SK-N-SH treated with all-trans-retinoic acid at 6 μM for 48 hours (cell line): ENCODE measurements at regions not wholly inside any gene's neighbourhood (a gene's known extent, or its start where the extent isn't known, plus 50 kb on each side); places are given as distances from the start of the nearest gene placed in this dataset.

ENCODE experiments used
- ATAC-seq: fragments of 200-7000 bp; cut with Tn5 transposase; 3 replicates; pipeline ENCODE4 v1.9.1; 2020; ENCODE audit warnings: mild to moderate bottlenecking, moderate library complexity
- ARNTL ChIP-seq: fragments of 450-650 bp; formaldehyde crosslinking; IDR thresholded peaks from 2 replicates; pipeline ENCODE4 v1.5.0; 2020; ENCODE audit warnings: low read depth, mild to moderate bottlenecking, moderate library complexity, borderline replicate concordance
- BACH2 ChIP-seq: fragments of 250-450 bp; sonication (Bioruptor Pico); IDR thresholded peaks from 2 replicates; pipeline ENCODE4 v1.9.0; 2021; ENCODE audit warnings: mild to moderate bottlenecking, borderline replicate concordance
- CREB5 ChIP-seq: fragments of 250-450 bp; sonication (Bioruptor Pico); IDR thresholded peaks from 2 replicates; pipeline ENCODE4 v1.5.1; 2020; ENCODE audit warnings: low read depth, mild to moderate bottlenecking, moderate library complexity
- CSDC2 ChIP-seq: fragments of 250-450 bp; sonication (Bioruptor Pico); IDR thresholded peaks from 2 replicates; pipeline ENCODE4 v1.5.0; 2020; ENCODE audit warnings: mild to moderate bottlenecking, moderate library complexity
- CSRNP3 ChIP-seq: fragments of 250-450 bp; sonication (Bioruptor Pico); IDR thresholded peaks from 2 replicates; pipeline ENCODE4 v1.5.1; 2021; ENCODE audit warnings: mild to moderate bottlenecking, moderate library complexity
- ESRRG ChIP-seq: fragments of 250-450 bp; sonication (Bioruptor Pico); IDR thresholded peaks from 2 replicates; pipeline ENCODE4 v1.6.1; 2021; ENCODE audit warnings: mild to moderate bottlenecking
- GLIS3 ChIP-seq: fragments of 250-450 bp; sonication (Bioruptor Pico); IDR thresholded peaks from 2 replicates; pipeline ENCODE4 v1.5.0; 2020; ENCODE audit warnings: mild to moderate bottlenecking, moderate library complexity
- OSR1 ChIP-seq: fragments of 250-450 bp; sonication (Bioruptor Pico); IDR thresholded peaks from 2 replicates; pipeline ENCODE4 v1.8.0; 2022; ENCODE audit warnings: moderate library complexity, mild to moderate bottlenecking, inconsistent platforms
- POU6F1 ChIP-seq: fragments of 250-450 bp; sonication (Bioruptor Pico); IDR thresholded peaks from 2 replicates; pipeline ENCODE4 v1.8.0; 2021; ENCODE audit warnings: low read depth, mild to moderate bottlenecking, moderate library complexity, borderline replicate concordance
- PPARA ChIP-seq: fragments of 250-450 bp; sonication (Bioruptor Pico); IDR thresholded peaks from 2 replicates; pipeline ENCODE4 v1.5.0; 2020; ENCODE audit warnings: mild to moderate bottlenecking, borderline replicate concordance
- RARB ChIP-seq: fragments of 250-450 bp; sonication (Bioruptor Pico); IDR thresholded peaks from 2 replicates; pipeline ENCODE4 v1.8.0; 2021; ENCODE audit warnings: mild to moderate bottlenecking, moderate library complexity
- SNAI2 ChIP-seq: fragments of 250-450 bp; sonication (Bioruptor Pico); IDR thresholded peaks from 2 replicates; pipeline ENCODE4 v1.5.0; 2020; ENCODE audit warnings: mild to moderate bottlenecking, moderate library complexity
- TCF4 ChIP-seq: fragments of 250-450 bp; sonication (Bioruptor Pico); IDR thresholded peaks from 2 replicates; pipeline ENCODE4 v1.8.0; 2021; ENCODE audit warnings: mild to moderate bottlenecking, moderate library complexity, borderline replicate concordance
- TOX ChIP-seq: fragments of 250-450 bp; sonication (Bioruptor Pico); IDR thresholded peaks from 2 replicates; pipeline ENCODE4 v1.8.0; 2021; ENCODE audit warnings: mild to moderate bottlenecking, moderate library complexity, borderline replicate concordance
- TSHZ2 ChIP-seq: fragments of 250-450 bp; sonication (Bioruptor Pico); IDR thresholded peaks from 2 replicates; pipeline ENCODE4 v1.5.0; 2020; ENCODE audit warnings: mild to moderate bottlenecking, moderate library complexity
- ZC3H10 ChIP-seq: fragments of 250-450 bp; sonication (Bioruptor Pico); IDR thresholded peaks from 2 replicates; pipeline ENCODE4 v1.5.1; 2021; ENCODE audit warnings: mild to moderate bottlenecking, moderate library complexity
- ZFP3 ChIP-seq: fragments of 250-450 bp; sonication (Bioruptor Pico); IDR thresholded peaks from 2 replicates; pipeline ENCODE4 v1.5.0; 2020; ENCODE audit warnings: mild to moderate bottlenecking, moderate library complexity
- ZFP30 ChIP-seq: fragments of 450-650 bp; formaldehyde crosslinking; IDR thresholded peaks from 2 replicates; pipeline ENCODE4 v1.5.0; 2022; ENCODE audit warnings: mild to moderate bottlenecking, moderate library complexity
- ZNF565 ChIP-seq: fragments of 450-650 bp; formaldehyde crosslinking; conservative IDR thresholded peaks from 2 replicates; pipeline ENCODE4 v1.5.0; 2020; ENCODE audit warnings: low read depth, mild to moderate bottlenecking, moderate library complexity
- ZNF70 ChIP-seq: fragments of 450-650 bp; formaldehyde crosslinking; IDR thresholded peaks from 2 replicates; pipeline ENCODE4 v1.5.0; 2020; ENCODE audit warnings: mild to moderate bottlenecking, moderate library complexity
- ZNF8 ChIP-seq: fragments of 450-650 bp; formaldehyde crosslinking; IDR thresholded peaks from 2 replicates; pipeline ENCODE4 v1.5.0; 2020; ENCODE audit warnings: mild to moderate bottlenecking, moderate library complexity

- TF ChIP-seq SNAI2 (CRISPR knock-in tag) (no peak), ESRRG (CRISPR knock-in tag) (no peak), RARB (CRISPR knock-in tag) (no peak), PPARA (CRISPR knock-in tag) (no peak), TCF4 (CRISPR knock-in tag) (no peak)
Observed at GRCh38 chr3:162170581-162170980, 674.0 kb downstream of the OTOL1 start (continued).

- no peak for ATAC-seq
- TF ChIP-seq ZNF70 (CRISPR knock-in tag) (no peak), ZNF565 (CRISPR knock-in tag) (no peak), BACH2 (CRISPR knock-in tag) (no peak), ZFP30 (no peak), CSDC2 (CRISPR knock-in tag) (no peak), TOX (CRISPR knock-in tag) (no peak), TCF4 (CRISPR knock-in tag) (no peak), RARB (CRISPR knock-in tag) (no peak), CSRNP3 (CRISPR knock-in tag) (no peak), PPARA (CRISPR knock-in tag) (no peak), ARNTL (CRISPR knock-in tag) (no peak), POU6F1 (CRISPR knock-in tag) (no peak), ZNF8 (CRISPR knock-in tag) (no peak), SNAI2 (CRISPR knock-in tag) (no peak)
Observed at GRCh38 chr3:162171970-162172369, 675.4 kb downstream of the OTOL1 start.

GRCh38 chr3:162175145-162175544, 678.5 kb downstream of the OTOL1 start:
- no peak for ATAC-seq
- no peak for TF ChIP-seq TOX (CRISPR knock-in tag)
- no peak for TF ChIP-seq CREB5
- no peak for TF ChIP-seq TCF4 (CRISPR knock-in tag)
- no peak for TF ChIP-seq BACH2 (CRISPR knock-in tag)
- no peak for TF ChIP-seq ZFP30
- no peak for TF ChIP-seq TSHZ2 (CRISPR knock-in tag)
- no peak for TF ChIP-seq SNAI2 (CRISPR knock-in tag)
- TF ChIP-seq PPARA (CRISPR knock-in tag), result no peak
- TF ChIP-seq ARNTL (CRISPR knock-in tag), result no peak

GRCh38 chr3:162175878-162176277, 679.3 kb downstream of the OTOL1 start:
- no peak for TF ChIP-seq ZNF8 (CRISPR knock-in tag)
- no peak for TF ChIP-seq CSDC2 (CRISPR knock-in tag)
- no peak for TF ChIP-seq GLIS3 (CRISPR knock-in tag)
- TF ChIP-seq ZC3H10, result no peak
- no peak for TF ChIP-seq ZNF565 (CRISPR knock-in tag)
- no peak for TF ChIP-seq OSR1 (CRISPR knock-in tag)
- TF ChIP-seq POU6F1 (CRISPR knock-in tag), result no peak
- TF ChIP-seq TOX (CRISPR knock-in tag), result no peak
- TF ChIP-seq CSRNP3 (CRISPR knock-in tag), result no peak
- no peak for TF ChIP-seq RARB (CRISPR knock-in tag)
- no peak for TF ChIP-seq ZNF70 (CRISPR knock-in tag)
- TF ChIP-seq ESRRG (CRISPR knock-in tag), result no peak
- no peak for TF ChIP-seq ZFP3 (CRISPR knock-in tag)
- no peak for TF ChIP-seq TCF4 (CRISPR knock-in tag)
- TF ChIP-seq PPARA (CRISPR knock-in tag), result no peak
- ATAC-seq, result no peak
